A549 (cell line): ENCODE measurements at regions not wholly inside any gene's neighbourhood (a gene's known extent, or its start where the extent isn't known, plus 50 kb on each side); places are given as distances from the start of the nearest gene placed in this dataset.

Source experiments
- ATAC-seq, 2 experiments: fragments of 200-7000 bp in 1 of 2; fragments of >200 bp in 1 of 2; cut with Nextera tagmentation in 1 of 2; cut with Tn5 transposase in 1 of 2; 3 replicates each; pipeline versions ENCODE4 v1.8.0 to v1.9.1; 2018 to 2020; ENCODE audit warnings: mild to moderate bottlenecking in 1 of 2, moderate library complexity in 1 of 2
- CTCF ChIA-PET: fragments of 300-600 bp; sonication (Branson Sonifier 250); formaldehyde crosslinking; extraction: SDS; loops from one replicate; lab custom pipeline; 2021; ENCODE audit warnings: antibody characterized with exemption, inconsistent platforms; lab: Yijun Ruan, JAX
- POLR2A ChIA-PET: fragments of 350-600 bp; formaldehyde crosslinking; extraction: SDS; loops from one replicate; lab custom pipeline; 2021; ENCODE audit warnings: antibody characterized with exemption, inconsistent platforms; lab: Yijun Ruan, JAX
- DNase-seq, 2 experiments: peaks; one replicate each; pipeline versions ENCODE4 v3.0.0 to v3.0.0-alpha.2; 2011 to 2016; ENCODE audit warnings: low read depth in 1 of 2, low spot score in 1 of 2
- FAIRE-seq: peaks from 2 replicates; lab custom pipeline; 2011; peaks lifted over from hg19 to GRCh38; lab: Jason Lieb, UNC
- H3K27ac ChIP-seq, 2 experiments: fragments of >200 bp; sonication (Bioruptor Twin); formaldehyde crosslinking; 3 replicates each; pipeline ENCODE4 v1.5.1; 2016 to 2017
- H3K4me1 ChIP-seq: fragments of >200 bp; sonication (Bioruptor Twin); formaldehyde crosslinking; 3 replicates; pipeline ENCODE4 v1.6.1; 2016
- H3K4me2 ChIP-seq: fragments of >200 bp; sonication (Bioruptor Twin); formaldehyde crosslinking; 3 replicates; pipeline ENCODE4 v1.6.1; 2016
- H3K4me3 ChIP-seq: fragments of >200 bp; sonication (Bioruptor Twin); formaldehyde crosslinking; 3 replicates; pipeline ENCODE4 v1.5.1; 2016
- H3K9me3 ChIP-seq: fragments of >200 bp; sonication (Bioruptor Twin); formaldehyde crosslinking; 3 replicates; pipeline ENCODE4 v1.6.1; 2016
- BHLHE40 ChIP-seq: IDR thresholded peaks from 2 replicates; pipeline ENCODE4 v1.6.1; 2012; ENCODE audit warnings: low read depth, low read length, inconsistent platforms
- CBX2 ChIP-seq: fragments of 200-600 bp; sonication (generic); IDR thresholded peaks from 2 replicates; pipeline ENCODE4 v1.6.1; 2016; ENCODE audit warnings: low read depth, mild to moderate bottlenecking, borderline replicate concordance
- CBX8 ChIP-seq: fragments of 200-600 bp; sonication (generic); IDR thresholded peaks from 2 replicates; pipeline ENCODE4 v1.6.1; 2016
- CEBPB ChIP-seq, 2 experiments: fragments of >200 bp in 1 of 2; sonication (Bioruptor Twin) in 1 of 2; formaldehyde crosslinking in 1 of 2; IDR thresholded peaks; 2 replicates each; pipeline ENCODE4 v1.6.1; 2012 to 2016
- CHD4 ChIP-seq: fragments of 200-600 bp; sonication (generic); IDR thresholded peaks from 2 replicates; pipeline ENCODE4 v1.6.1; 2016; ENCODE audit warnings: antibody characterized with exemption, mild to moderate bottlenecking, borderline replicate concordance
- EHF ChIP-seq: fragments of 250-450 bp; sonication (Bioruptor Pico); IDR thresholded peaks from 2 replicates; pipeline ENCODE4 v1.5.0; 2020; ENCODE audit warnings: mild to moderate bottlenecking
- EHMT2 ChIP-seq: fragments of 200-600 bp; sonication (generic); IDR thresholded peaks from 2 replicates; pipeline ENCODE4 v1.6.1; 2016; ENCODE audit warnings: antibody characterized with exemption, low read depth, mild to moderate bottlenecking, moderate library complexity
- EP300 ChIP-seq, 2 experiments: fragments of >200 bp; sonication (Bioruptor Twin); formaldehyde crosslinking; IDR thresholded peaks; 2 replicates in 1 of 2; 3 replicates in 1 of 2; pipeline ENCODE4 v1.6.1; 2016 to 2017
- FOSB ChIP-seq: fragments of 250-450 bp; sonication (Bioruptor Pico); IDR thresholded peaks from 2 replicates; pipeline ENCODE4 v1.5.0; 2020; ENCODE audit warnings: mild to moderate bottlenecking, moderate library complexity
- FOSL2 ChIP-seq, 2 experiments: fragments of 450-650 bp in 1 of 2; fragments of >200 bp in 1 of 2; sonication (Bioruptor Twin) in 1 of 2; formaldehyde crosslinking; IDR thresholded peaks; 2 replicates each; pipeline versions ENCODE4 v1.5.0 to v1.6.1; 2016 to 2020; ENCODE audit warnings: mild to moderate bottlenecking in 1 of 2, moderate library complexity in 1 of 2
- FOXS1 ChIP-seq: fragments of 250-450 bp; sonication (Bioruptor Pico); IDR thresholded peaks from 2 replicates; pipeline ENCODE4 v1.5.0; 2020; ENCODE audit warnings: mild to moderate bottlenecking, moderate library complexity
- GATA3 ChIP-seq: IDR thresholded peaks from 2 replicates; pipeline ENCODE4 v1.6.1; 2012; ENCODE audit warnings: borderline replicate concordance
- HDAC2 ChIP-seq: fragments of 200-600 bp; sonication (generic); IDR thresholded peaks from 2 replicates; pipeline ENCODE4 v1.6.1; 2016
- HEYL ChIP-seq: fragments of 250-450 bp; sonication (Bioruptor Pico); IDR thresholded peaks from 2 replicates; pipeline ENCODE4 v1.8.0; 2021; ENCODE audit warnings: mild to moderate bottlenecking, moderate library complexity
- HOXA7 ChIP-seq: fragments of 250-450 bp; sonication (Bioruptor Pico); IDR thresholded peaks from 2 replicates; pipeline ENCODE4 v1.5.0; 2020; ENCODE audit warnings: mild to moderate bottlenecking, moderate library complexity
- HOXB5 ChIP-seq: fragments of 250-450 bp; sonication (Bioruptor Pico); IDR thresholded peaks from 2 replicates; pipeline ENCODE4 v1.5.0; 2020; ENCODE audit warnings: mild to moderate bottlenecking, moderate library complexity
- JUNB ChIP-seq: fragments of >200 bp; sonication (Bioruptor Twin); formaldehyde crosslinking; IDR thresholded peaks from 2 replicates; pipeline ENCODE4 v1.6.1; 2016
- KDM1A ChIP-seq: fragments of 200-600 bp; sonication (generic); IDR thresholded peaks from 2 replicates; pipeline ENCODE4 v1.6.1; 2016; ENCODE audit warnings: low read depth, mild to moderate bottlenecking
- KDM5A ChIP-seq: fragments of 200-600 bp; sonication (generic); IDR thresholded peaks from 2 replicates; pipeline ENCODE4 v1.6.1; 2016; ENCODE audit warnings: antibody characterized with exemption, mild to moderate bottlenecking
- MYC ChIP-seq: IDR thresholded peaks from 2 replicates; pipeline ENCODE4 v1.6.1; 2012; ENCODE audit warnings: mild to moderate bottlenecking, inconsistent platforms, low read length, improper control_type of control experiment, borderline replicate concordance
- NFE2L2 ChIP-seq: fragments of 150-350 bp; conservative IDR thresholded peaks from 2 replicates; pipeline ENCODE4 v1.6.1; 2014; ENCODE audit warnings: low read length
- NPAS2 ChIP-seq: fragments of 250-450 bp; sonication (Bioruptor Pico); IDR thresholded peaks from 2 replicates; pipeline ENCODE4 v1.8.0; 2022; ENCODE audit warnings: mild to moderate bottlenecking, moderate library complexity, borderline replicate concordance
- PHF8 ChIP-seq: fragments of 200-600 bp; sonication (generic); IDR thresholded peaks from 2 replicates; pipeline ENCODE4 v1.6.1; 2016; ENCODE audit warnings: low read depth, mild to moderate bottlenecking, antibody characterized with exemption, moderate library complexity, borderline replicate concordance
- POLR2A ChIP-seq: IDR thresholded peaks from 2 replicates; pipeline ENCODE4 v1.6.1; 2012; ENCODE audit warnings: mild to moderate bottlenecking, low read length
- POLR2AphosphoS2 ChIP-seq: conservative IDR thresholded peaks from 2 replicates; pipeline ENCODE4 v1.6.1; 2012; ENCODE audit warnings: low read length, improper control_type of control experiment, inconsistent platforms
- RAD21 ChIP-seq, 2 experiments: fragments of >200 bp in 1 of 2; sonication (Bioruptor Twin) in 1 of 2; formaldehyde crosslinking in 1 of 2; IDR thresholded peaks in 1 of 2; conservative IDR thresholded peaks in 1 of 2; 2 replicates in 1 of 2; 3 replicates in 1 of 2; pipeline ENCODE4 v1.6.1; 2012 to 2018; ENCODE audit warnings: inconsistent platforms in 1 of 2
- RCOR1 ChIP-seq: fragments of 150-350 bp; IDR thresholded peaks from 2 replicates; pipeline ENCODE4 v1.6.1; 2014; ENCODE audit warnings: antibody characterized with exemption, low read length, low read depth
- SMC3 ChIP-seq: fragments of >200 bp; sonication (Bioruptor Twin); formaldehyde crosslinking; IDR thresholded peaks from 3 replicates; pipeline ENCODE4 v1.6.1; 2018; ENCODE audit warnings: inconsistent platforms
- TP53 ChIP-seq: fragments of 250-450 bp; sonication (Bioruptor Pico); IDR thresholded peaks from 2 replicates; pipeline ENCODE4 v1.5.0; 2021; ENCODE audit warnings: mild to moderate bottlenecking, moderate library complexity
- ZSCAN20 ChIP-seq: fragments of 250-450 bp; sonication (Bioruptor Pico); IDR thresholded peaks from 2 replicates; pipeline ENCODE4 v1.8.0; 2022; ENCODE audit warnings: mild to moderate bottlenecking, moderate library complexity
- WGBS: methylation state at CpG from one replicate; pipeline ENCODE4 v1.1.6; 2017; ENCODE audit errors: missing lambda C conversion rate; 5-methylcytosine and 5-hydroxymethylcytosine counted together
- TF ChIP-seq, protein P1 (sequence below): fragments of 250-450 bp; sonication (Bioruptor Pico); IDR thresholded peaks from 2 replicates; pipeline ENCODE4 v1.5.0; 2020; ENCODE audit warnings: low read depth, mild to moderate bottlenecking, moderate library complexity
- TF ChIP-seq, protein P2 (sequence below): IDR thresholded peaks from 2 replicates; pipeline ENCODE4 v1.6.1; 2012
- TF ChIP-seq, protein P3 (sequence below): fragments of >200 bp; sonication (Bioruptor Twin); formaldehyde crosslinking; IDR thresholded peaks from 3 replicates; pipeline ENCODE4 v1.6.1; 2016
- TF ChIP-seq, protein P4 (sequence below): fragments of >200 bp; sonication (Bioruptor Twin); formaldehyde crosslinking; IDR thresholded peaks from 2 replicates; pipeline ENCODE4 v1.6.1; 2016
- TF ChIP-seq, protein P5 (sequence below): fragments of 150-350 bp; IDR thresholded peaks from 2 replicates; pipeline ENCODE4 v1.6.1; 2014; ENCODE audit warnings: low read depth, mild to moderate bottlenecking, low read length
- TF ChIP-seq, protein P6 (sequence below): fragments of >200 bp; sonication (Bioruptor Twin); formaldehyde crosslinking; IDR thresholded peaks from 3 replicates; pipeline ENCODE4 v1.5.1; 2016

DNA sequence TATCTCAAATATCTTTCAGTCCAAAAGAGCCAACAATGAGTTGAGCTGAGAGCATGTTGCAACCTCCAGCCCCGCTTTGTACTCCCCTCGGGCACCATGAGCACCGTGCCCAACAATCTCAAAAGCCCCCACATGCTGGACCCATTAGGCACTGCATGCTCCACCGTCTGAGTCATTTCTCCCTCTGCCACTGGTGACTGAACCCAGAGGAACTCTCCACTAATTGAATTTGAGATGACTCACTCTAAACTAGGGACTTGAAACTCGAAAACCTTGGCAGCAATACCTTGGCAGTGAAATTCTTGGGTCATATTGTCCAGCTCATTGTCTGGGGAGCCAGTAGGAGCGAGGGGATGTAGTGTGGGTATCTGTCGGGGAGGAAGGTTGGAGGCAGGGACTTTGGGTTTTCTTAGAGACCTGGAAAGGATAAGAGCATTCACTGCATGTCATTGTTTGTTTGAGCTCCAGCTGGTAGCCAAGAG lies 49.9 kb upstream of the SLIT3 start:
- DNase-seq = peak; percentile 93 to 96
- ChIA-PET POLR2A (interaction anchor here (0.8 to 1.6 kb wide), 6 partner anchors 50 to 195 kb away, joined by 3 to 21 read pairs (median 4); partner anchors contain the start of gene SLIT3), CTCF (interaction anchor here (1.1 to 2.7 kb wide), 10 partner anchors 10 to 776 kb away, joined by 3 to 19 read pairs (median 4); partner anchors contain the start of gene SLIT3)
- peak; percentile 94 to 96 for ATAC-seq
- H3K27ac ChIP-seq = peak overlapping the region; percentile 89 to 91
- peak; percentile 91 for FAIRE-seq
- WGBS = 2% methylated on average over 7 of the region's 7 CpGs
- peaks cover 66% of the 10 kb centered on the region for H3K4me1 ChIP-seq
- H3K4me2 ChIP-seq = peak overlapping the region; percentile 80
- H3K9me3 ChIP-seq = peaks cover 4% of the 10 kb centered on the region
- no peak overlapping the region for H3K4me3 ChIP-seq
- TF ChIP-seq, protein P1, sequence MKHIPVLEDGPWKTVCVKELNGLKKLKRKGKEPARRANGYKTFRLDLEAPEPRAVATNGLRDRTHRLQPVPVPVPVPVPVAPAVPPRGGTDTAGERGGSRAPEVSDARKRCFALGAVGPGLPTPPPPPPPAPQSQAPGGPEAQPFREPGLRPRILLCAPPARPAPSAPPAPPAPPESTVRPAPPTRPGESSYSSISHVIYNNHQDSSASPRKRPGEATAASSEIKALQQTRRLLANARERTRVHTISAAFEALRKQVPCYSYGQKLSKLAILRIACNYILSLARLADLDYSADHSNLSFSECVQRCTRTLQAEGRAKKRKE (CRISPR knock-in tag) = no peak
- TF ChIP-seq KDM5A = no peak
- TF ChIP-seq HEYL (CRISPR knock-in tag) = no peak
- TF ChIP-seq, protein P2, sequence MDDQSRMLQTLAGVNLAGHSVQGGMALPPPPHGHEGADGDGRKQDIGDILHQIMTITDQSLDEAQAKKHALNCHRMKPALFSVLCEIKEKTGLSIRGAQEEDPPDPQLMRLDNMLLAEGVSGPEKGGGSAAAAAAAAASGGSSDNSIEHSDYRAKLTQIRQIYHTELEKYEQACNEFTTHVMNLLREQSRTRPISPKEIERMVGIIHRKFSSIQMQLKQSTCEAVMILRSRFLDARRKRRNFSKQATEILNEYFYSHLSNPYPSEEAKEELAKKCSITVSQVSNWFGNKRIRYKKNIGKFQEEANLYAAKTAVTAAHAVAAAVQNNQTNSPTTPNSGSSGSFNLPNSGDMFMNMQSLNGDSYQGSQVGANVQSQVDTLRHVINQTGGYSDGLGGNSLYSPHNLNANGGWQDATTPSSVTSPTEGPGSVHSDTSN = peak; percentile 79; the same call in 1 of the 2 replicates
- TF ChIP-seq EHMT2 = no peak
- TF ChIP-seq CHD4 = no peak
- no peak for TF ChIP-seq NPAS2 (CRISPR knock-in tag)
- TF ChIP-seq RCOR1 = no peak
- peak; percentile 94 to 97; a peak in 4 of 5 replicates for TF ChIP-seq EP300 (IDR thresholded peaks at IDR 0.05)
- TF ChIP-seq JUNB = peak; percentile 99
- peak; percentile 99 for TF ChIP-seq GATA3
- no peak for TF ChIP-seq HDAC2
- peak; percentile 100 for TF ChIP-seq FOSL2 (IDR thresholded peaks at IDR 0.05)
- peak; percentile 100 for TF ChIP-seq FOSL2 (CRISPR knock-in tag; IDR thresholded peaks at IDR 0.05)
- TF ChIP-seq FOXS1 (CRISPR knock-in tag) = no peak
- TF ChIP-seq, protein P3, sequence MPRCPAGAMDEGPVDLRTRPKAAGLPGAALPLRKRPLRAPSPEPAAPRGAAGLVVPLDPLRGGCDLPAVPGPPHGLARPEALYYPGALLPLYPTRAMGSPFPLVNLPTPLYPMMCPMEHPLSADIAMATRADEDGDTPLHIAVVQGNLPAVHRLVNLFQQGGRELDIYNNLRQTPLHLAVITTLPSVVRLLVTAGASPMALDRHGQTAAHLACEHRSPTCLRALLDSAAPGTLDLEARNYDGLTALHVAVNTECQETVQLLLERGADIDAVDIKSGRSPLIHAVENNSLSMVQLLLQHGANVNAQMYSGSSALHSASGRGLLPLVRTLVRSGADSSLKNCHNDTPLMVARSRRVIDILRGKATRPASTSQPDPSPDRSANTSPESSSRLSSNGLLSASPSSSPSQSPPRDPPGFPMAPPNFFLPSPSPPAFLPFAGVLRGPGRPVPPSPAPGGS = peak; percentile 95
- no peak for TF ChIP-seq PHF8
- peak; percentile 58 for TF ChIP-seq SMC3
- TF ChIP-seq BHLHE40 = no peak
- TF ChIP-seq ZSCAN20 = no peak
- no peak for TF ChIP-seq FOSB (CRISPR knock-in tag)
- no peak for TF ChIP-seq NFE2L2
- TF ChIP-seq, protein P4, sequence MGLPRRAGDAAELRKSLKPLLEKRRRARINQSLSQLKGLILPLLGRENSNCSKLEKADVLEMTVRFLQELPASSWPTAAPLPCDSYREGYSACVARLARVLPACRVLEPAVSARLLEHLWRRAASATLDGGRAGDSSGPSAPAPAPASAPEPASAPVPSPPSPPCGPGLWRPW = peak; percentile 34; the same call in 1 of the 2 replicates
- TF ChIP-seq KDM1A = no peak
- TF ChIP-seq EHF (CRISPR knock-in tag) = no peak
- TF ChIP-seq POLR2A = no peak
- TF ChIP-seq, protein P5, sequence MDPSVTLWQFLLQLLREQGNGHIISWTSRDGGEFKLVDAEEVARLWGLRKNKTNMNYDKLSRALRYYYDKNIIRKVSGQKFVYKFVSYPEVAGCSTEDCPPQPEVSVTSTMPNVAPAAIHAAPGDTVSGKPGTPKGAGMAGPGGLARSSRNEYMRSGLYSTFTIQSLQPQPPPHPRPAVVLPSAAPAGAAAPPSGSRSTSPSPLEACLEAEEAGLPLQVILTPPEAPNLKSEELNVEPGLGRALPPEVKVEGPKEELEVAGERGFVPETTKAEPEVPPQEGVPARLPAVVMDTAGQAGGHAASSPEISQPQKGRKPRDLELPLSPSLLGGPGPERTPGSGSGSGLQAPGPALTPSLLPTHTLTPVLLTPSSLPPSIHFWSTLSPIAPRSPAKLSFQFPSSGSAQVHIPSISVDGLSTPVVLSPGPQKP = no peak
- no peak for TF ChIP-seq CBX2
- no peak for TF ChIP-seq POLR2AphosphoS2
- no peak for TF ChIP-seq TP53 (CRISPR knock-in tag)
- TF ChIP-seq HOXB5 (CRISPR knock-in tag) = 0 out of 2 replicates have a peak, but pooled peaks have one; percentile 13
- no peak for TF ChIP-seq CBX8
- TF ChIP-seq HOXA7 = no peak
- TF ChIP-seq, protein P6, sequence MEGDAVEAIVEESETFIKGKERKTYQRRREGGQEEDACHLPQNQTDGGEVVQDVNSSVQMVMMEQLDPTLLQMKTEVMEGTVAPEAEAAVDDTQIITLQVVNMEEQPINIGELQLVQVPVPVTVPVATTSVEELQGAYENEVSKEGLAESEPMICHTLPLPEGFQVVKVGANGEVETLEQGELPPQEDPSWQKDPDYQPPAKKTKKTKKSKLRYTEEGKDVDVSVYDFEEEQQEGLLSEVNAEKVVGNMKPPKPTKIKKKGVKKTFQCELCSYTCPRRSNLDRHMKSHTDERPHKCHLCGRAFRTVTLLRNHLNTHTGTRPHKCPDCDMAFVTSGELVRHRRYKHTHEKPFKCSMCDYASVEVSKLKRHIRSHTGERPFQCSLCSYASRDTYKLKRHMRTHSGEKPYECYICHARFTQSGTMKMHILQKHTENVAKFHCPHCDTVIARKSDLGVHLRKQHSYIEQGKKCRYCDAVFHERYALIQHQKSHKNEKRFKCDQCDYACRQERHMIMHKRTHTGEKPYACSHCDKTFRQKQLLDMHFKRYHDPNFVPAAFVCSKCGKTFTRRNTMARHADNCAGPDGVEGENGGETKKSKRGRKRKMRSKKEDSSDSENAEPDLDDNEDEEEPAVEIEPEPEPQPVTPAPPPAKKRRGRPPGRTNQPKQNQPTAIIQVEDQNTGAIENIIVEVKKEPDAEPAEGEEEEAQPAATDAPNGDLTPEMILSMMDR = no peak
- TF ChIP-seq CEBPB (IDR thresholded peaks at IDR 0.05) = peak; percentile 92 to 99
- TF ChIP-seq MYC = peak; percentile 75; the same call in 1 of the 2 replicates
- peak; percentile 33 to 57; a peak in 4 of 5 replicates for TF ChIP-seq RAD21 (conservative IDR thresholded peaks at IDR 0.05 in 1 of 2, IDR thresholded peaks at IDR 0.05 in 1 of 2)
